ENCODE measurements at regions not wholly inside any gene's neighbourhood (a gene's known extent, or its start where the extent isn't known, plus 50 kb on each side); places are given as distances from the start of the nearest gene placed in this dataset.
"Not testable (repeated sequence)": the region's sequence is repeated elsewhere in the genome, so short reads cannot be mapped to it uniquely, and the experiment has no call there.

- DNase-seq (no peak), ATAC-seq (no peak)
These were observed 682.4 kb downstream of the RNF144A start for GRCh38 chr2:7599462-7600258.

GRCh38 chr2:7601990-7602389 is 684.8 kb downstream of the RNF144A start:
- ATAC-seq (no peak), DNase-seq (no peak)

GRCh38 chr2:7604456-7604855 is 687.2 kb downstream of the RNF144A start:
- ATAC-seq (no peak), DNase-seq (no peak)

- no peak for DNase-seq
- ATAC-seq, result peak; percentile 52
These were observed 690.4 kb downstream of the RNF144A start for GRCh38 chr2:7607441-7608173.

- ATAC-seq (no peak), DNase-seq (no peak)
These were observed 692.3 kb downstream of the RNF144A start for GRCh38 chr2:7609556-7609955.

- ATAC-seq (no peak), DNase-seq (no peak)
These were observed 692.8 kb downstream of the RNF144A start for GRCh38 chr2:7609974-7610373.

GRCh38 chr2:7611750-7612149 is 694.5 kb downstream of the RNF144A start:
- DNase-seq (no peak), ATAC-seq (no peak)

GRCh38 chr2:7612969-7613368 is 695.8 kb downstream of the RNF144A start:
- no peak for DNase-seq
- ATAC-seq, result no peak

GRCh38 chr2:7613831-7614230 is 696.6 kb downstream of the RNF144A start:
- ATAC-seq (no peak), DNase-seq (no peak)

- ATAC-seq (no peak), DNase-seq (no peak)
These were observed 700.8 kb downstream of the RNF144A start for GRCh38 chr2:7618031-7618430.

GRCh38 chr2:7619203-7619970 is 702.2 kb downstream of the RNF144A start:
- DNase-seq, result no peak
- ATAC-seq, result no peak

GRCh38 chr2:7620255-7620654 is 703.0 kb downstream of the RNF144A start:
- ATAC-seq (peak; percentile 68), DNase-seq (no peak)

- ATAC-seq, result peak; percentile 23
- DNase-seq, result no peak
These were observed 704.0 kb downstream of the RNF144A start for GRCh38 chr2:7621018-7621814.

- no peak for DNase-seq
- no peak for ATAC-seq
These were observed 708.4 kb downstream of the RNF144A start for GRCh38 chr2:7625392-7626138.

- ATAC-seq, result no peak
- DNase-seq, result no peak
These were observed 708.9 kb downstream of the RNF144A start for GRCh38 chr2:7626139-7626537.

GRCh38 chr2:7627583-7627982 is 710.4 kb downstream of the RNF144A start:
- ATAC-seq (no peak), DNase-seq (no peak)

GRCh38 chr2:7632420-7632819 is 715.2 kb downstream of the RNF144A start:
- no peak for DNase-seq
- no peak for ATAC-seq

- DNase-seq (no peak), ATAC-seq (no peak)
These were observed 716.4 kb downstream of the RNF144A start for GRCh38 chr2:7633566-7634153.

GRCh38 chr2:7634409-7634808 is 717.2 kb downstream of the RNF144A start:
- ATAC-seq, result no peak
- no peak for DNase-seq

- DNase-seq (no peak), ATAC-seq (no peak)
These were observed 722.3 kb downstream of the RNF144A start for GRCh38 chr2:7639476-7639875.

- not testable (repeated sequence) for DNase-seq, ATAC-seq
These were observed 724.1 kb downstream of the RNF144A start for GRCh38 chr2:7641272-7641671.
